ENCODE measurements at regions not wholly inside any gene's neighbourhood (a gene's known extent, or its start where the extent isn't known, plus 50 kb on each side); places are given as distances from the start of the nearest gene placed in this dataset.

DNA sequence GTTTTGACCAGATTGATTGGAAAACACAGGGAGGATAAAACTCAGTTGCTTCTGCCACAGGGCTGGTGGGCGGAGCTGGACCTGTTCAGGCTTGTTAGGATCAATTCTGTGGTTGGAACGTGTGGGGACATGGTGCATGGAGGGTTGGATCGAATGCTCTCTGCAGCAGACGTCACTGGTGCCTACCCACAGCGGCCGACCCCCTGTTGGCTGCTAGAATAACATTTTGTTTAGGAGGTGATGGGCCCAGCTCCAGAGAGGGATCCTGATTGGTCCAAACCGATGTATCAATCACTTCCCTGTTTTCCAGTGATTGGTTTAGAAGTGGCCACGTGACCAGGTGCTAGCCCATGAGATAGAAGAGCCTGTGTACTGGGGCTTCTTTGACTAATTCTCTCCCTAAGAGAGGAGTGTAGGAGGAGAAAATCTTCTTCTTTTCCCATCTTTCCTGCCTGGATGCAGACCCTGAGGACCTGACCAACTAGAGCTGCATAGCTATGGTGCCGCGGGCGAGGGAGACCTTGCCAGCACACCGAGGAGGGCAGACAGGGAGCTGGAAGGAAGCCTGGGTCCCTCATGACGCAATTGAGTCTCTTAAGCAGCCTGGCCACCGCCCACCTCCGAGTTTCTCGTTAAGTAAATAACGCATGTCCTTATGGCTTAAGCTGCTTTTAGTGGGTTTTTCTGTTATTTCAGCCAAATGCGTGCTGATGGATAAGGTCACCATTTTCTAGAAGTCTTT lies 163.5 kb downstream of the AACS start:
- no peak for DNase-seq

DNA sequence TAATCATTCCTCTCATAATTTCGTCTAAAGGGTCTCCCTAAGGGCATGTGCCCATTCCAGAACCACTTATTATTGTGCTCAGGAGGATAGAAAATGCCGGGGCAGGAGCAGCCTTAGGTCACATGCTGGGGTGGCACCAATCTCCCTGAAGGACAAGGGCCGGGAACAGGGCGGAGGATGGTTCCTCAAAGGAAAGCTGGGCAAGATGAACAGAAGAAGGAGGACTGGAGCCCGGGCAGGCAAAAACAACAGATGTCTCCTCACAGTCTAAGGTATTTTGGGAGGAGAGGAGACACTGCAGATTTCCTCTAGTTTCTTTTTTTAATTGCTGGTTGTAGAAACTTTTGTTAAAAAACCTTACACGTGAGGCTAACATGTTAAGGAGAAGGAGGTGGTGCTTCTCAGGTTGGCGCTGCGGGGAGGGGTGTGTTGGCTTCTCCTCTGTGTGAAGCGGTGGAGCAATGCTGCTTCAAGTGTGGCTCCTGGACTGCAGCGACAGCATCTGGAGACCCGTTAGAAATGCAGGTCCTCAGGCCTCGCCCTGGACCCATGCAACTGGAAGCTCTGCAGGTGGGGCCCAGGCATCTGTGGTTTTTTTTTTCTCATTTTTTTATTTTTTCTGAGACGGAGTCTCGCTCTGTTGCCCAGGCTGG lies 164.8 kb downstream of the AACS start:
- no peak for DNase-seq

DNA sequence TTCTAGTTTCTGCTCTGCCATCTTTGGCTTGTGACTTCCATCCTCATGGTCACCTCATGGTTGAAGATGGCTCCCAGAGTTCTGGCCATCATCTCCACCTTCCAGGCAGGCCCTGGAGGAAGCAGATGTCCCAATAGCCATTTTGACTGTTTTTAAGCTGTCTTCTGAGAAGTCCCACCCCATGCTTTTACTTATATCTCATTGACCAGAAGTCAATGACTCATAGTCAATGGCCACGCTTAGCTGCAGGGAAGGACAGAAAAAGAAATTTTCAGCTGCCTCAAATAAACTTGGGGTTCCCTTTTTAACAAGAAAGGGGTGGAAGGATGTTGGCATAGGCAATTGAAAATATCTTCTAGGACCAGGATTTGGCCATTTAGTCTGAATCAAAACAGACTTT lies 168.1 kb downstream of the AACS start:
- DNase-seq: no peak

DNA sequence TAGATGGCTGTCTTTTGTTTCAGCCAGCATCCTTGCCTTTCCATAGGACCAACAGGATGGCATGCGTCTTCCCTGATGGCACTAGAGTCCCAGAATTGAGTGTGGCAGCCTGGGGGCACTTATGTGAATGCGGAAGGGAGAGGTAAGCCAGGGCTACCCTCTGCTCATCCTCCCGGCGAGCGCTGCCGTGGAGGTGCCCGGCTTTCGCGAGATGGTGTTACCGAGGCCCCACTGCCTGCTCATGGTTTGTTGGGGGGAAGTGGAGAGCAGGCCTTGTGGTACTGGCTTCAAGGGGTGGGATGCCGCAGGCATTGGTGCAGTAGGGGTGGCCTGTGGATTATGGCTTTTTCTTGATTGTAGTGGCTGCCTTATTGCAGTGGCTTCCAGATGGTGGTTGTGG lies 174.3 kb downstream of the AACS start:
- DNase-seq: no peak

DNA sequence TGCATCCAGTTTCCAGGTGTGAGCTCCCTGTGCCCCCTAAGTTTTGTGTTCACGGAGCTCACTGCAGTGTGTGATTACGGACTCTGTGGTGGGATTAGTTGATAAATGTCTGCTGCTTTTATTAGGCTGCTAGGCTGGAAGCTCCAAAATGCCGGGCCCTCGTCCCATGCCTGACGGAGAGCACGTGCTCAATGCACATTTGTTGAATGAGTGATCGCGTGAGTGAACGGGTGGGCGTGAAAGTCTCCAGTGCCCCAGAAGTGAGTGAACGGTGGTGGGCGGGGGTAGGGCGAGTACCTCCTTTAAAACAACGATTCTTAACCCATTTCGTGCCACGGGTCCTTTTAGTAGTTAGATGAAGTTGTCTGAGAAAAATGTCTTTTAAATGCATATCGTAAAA lies 175.5 kb downstream of the AACS start:
- no peak for DNase-seq

DNA sequence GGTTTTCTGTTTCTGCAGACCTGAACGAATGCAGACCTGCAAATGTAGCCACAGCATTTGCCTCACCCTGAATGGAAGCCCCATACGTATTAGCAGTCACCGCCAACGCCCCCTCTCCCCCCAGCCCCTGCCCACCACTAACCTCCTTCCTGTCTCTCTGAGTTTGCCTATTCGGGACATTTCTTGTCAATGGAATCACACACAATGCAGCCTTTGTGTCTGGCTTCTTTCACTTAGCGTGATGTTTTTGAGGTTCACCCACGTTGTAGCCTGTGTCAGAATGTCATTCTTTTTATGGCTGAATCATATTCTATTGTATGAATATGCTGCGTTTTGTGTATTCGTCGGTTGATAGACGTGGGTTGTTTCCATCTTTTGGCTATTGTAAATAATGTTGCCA lies 178.6 kb downstream of the AACS start:
- no peak for DNase-seq

DNA sequence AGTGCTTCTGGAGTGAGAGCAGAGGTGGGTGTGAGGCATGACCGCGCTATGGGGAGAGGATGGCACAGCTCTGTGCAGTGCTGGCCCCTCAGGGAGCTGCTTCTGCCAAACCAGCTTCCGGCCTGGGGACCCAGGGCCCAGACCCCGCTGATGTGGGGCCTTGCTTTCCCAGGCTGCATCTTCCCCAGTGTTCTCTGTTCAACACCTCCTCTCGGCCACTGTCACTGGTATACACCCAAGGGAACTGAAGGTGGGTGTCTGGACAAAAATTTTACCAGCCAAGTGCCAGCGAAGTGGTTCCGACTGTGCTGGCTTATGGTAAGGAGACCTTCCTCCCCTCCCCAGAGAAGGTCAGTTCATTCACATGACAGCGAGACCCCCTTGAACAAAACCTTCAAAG lies 179.1 kb downstream of the AACS start:
- no peak for DNase-seq

DNA sequence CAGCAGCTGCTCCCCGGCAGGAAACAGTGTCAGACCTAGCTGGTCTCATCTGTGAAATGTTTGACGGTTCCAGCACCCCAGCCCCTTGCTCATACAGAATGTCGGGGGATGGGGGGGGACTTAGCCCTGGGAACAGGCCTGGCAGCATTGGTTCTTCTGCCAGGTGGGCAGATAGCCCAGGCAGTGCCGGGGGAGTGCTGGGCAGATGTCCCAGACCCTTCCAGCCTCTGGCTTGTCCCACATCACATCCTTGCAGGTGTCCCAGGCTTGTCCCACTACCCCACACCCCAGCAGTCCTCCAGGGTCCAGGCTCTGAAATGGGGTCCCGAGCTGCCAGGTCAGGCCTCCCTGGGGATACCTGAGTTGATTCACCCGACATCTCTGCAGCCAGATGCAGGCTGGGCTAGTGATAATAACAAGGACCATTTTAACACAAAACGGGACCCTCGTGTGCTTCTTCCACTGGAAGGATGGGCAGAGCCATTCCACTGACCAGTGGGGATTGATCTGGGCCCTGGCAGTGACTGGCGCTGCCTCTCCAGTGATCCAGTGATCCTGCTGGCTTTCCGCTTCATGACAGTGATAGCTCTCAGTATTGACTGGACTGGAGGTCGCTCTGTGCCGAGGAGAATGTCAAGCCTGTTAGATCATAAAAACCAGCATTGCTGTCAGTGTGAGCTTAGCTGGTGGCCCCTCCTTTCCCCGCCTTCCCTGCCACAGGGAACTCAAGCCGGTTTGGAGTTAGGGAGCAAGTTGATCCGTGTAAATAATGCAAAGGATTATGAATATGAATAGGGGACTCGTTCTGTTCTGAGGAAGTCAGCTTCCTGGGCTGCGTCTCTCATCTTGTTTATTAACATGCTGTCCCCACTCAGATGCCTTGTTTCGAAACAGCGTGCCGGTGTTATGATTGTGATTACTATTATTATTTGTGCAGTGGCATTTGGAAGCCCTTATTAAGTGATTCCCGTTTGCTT lies 180.6 kb downstream of the AACS start:
- DNase-seq: no peak

DNA sequence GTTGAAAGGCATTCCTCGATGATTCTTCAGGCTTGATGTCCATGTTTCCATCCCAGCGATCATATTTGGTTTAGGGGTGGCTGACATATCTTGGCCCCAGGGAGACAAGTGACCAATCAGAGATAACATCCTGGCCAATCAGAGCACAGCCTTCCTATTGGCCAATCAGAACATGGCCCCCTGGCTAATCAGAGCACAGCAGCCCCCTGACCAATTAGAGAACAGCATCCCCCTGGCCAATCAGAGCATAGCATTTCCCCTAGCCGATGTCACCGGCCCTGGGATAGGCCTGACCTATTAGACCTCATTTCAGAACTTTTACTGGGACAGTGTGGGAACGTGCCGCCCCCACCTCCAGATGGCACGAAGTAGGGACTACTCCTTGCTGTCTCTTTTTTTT lies 182.2 kb downstream of the AACS start:
- no peak for DNase-seq

DNA sequence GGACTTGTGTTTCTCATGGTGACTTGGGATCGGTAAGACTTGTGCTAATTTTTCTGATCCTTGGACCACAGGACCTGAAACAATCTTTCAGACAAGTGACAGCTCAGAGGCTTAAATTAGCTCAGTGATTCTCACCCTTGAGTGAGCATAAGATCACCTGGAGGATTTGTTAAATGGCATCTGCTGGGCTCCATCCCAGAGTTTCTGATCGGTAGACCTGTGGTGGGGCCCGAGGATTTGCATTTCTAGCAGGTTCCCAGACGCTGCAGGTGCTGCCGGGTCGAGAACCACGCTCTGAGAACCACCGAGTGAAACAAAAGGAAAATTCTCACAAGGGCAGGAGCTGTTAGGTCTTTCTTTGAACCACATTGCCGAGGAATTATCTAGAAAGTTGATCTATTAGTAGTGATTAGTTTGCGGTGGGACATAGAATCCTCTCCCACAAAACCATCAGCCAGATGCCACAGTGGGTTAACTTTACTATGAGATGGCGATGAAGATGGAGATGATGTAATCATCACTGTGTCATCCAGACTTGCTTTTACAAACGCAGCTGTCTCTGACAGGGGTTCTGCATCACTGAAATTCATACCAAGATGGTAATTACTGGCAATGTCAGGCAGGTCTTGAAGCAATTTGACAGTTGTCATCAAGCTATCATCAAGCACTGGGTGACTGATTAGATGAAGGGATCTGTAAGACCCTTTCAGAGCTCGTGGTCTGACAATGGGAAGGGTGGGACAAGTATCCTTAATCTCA lies 184.0 kb downstream of the AACS start:
- DNase-seq: no peak

DNA sequence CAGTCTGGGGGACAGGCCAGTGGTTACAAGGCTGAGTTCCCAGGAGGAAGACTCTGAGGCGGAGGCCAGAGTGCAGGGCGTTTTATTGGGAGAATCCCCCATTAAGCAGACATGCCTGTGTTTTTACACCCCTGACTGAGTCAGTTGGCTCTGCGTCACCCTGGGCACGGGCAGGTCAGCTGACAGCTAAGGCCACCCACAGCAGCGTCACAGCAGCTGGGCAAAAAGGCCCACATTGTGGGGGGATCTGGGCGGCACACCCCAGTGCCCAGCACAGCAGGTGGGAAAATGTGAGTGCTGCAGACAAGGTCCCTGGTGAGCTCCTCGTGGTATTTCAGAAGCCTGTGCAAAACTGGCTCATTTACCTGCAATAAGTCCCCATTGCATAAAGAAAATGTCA lies 184.7 kb downstream of the AACS start:
- DNase-seq: no peak

DNA sequence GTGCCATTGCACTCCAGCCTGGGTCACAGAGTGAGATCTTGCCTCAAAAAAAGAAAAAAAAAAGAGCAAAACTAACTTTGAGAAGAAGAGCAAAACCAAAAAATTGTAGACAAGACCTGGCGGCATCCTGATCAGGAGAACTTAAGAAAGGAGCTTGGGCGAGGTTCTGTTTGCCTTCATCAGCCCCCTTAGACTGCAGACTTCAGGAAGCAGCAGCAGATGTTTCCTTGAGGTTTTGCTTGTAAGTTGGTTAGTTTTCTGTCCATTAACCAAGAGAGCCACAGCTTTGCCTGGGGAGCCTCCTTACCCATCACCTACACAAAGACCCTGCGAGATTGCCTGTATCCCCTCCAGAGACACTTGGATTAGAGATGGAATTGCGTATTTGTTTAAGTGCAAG lies 189.0 kb downstream of the AACS start:
- DNase-seq: no peak

DNA sequence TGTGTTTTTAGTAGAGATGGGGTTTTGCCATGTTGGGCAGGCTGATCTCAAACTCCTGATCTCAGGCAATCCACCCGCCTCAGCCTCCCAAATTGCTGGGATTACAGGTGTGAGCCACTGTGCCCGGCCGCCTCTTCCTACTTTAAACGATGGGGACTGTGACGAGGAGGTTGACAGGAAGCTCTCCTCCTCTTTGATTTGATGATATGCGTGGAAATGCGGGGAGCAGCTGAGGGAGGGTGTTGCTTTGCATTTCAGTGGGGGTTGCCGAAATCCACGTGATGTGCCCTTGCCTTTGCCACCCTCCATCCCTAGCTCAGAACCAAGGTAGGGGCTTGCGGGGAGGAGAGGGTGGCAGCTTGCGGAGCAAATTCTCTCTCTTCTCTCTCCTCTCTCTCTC lies 189.6 kb downstream of the AACS start:
- DNase-seq: no peak

DNA sequence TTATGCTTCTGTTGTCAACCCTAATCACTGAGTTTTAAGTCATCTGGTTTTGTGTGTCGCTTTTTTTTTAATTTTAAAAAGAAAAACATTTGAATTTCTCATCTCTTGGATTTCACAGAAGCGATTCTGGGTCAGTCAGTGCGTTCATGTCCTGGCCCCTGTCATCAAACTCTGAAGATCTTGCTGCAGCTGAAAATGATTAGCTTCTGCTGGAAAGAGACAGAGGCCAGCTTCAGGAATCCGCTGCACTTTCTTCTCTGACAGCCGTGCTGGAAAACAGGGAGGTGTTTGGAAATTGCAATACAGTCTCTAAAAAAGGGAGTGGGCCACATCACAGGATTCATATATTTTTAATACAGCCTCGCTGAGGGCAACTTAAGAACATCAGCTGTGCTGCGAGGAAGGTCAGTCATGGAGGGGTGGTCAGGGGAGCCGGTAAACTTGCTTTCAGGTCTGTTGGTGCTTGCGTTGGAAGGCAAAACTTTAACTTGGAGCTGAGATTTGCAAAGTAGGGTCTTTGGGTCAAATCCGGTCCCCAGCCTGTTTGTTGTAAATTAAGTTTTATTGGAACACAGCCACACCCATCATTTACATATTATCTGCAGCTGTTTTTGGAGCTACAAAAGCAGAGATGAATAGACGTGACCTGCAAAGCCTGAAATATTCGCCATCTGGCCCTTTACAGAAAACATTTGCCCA lies 190.8 kb downstream of the AACS start:
- no peak for DNase-seq

DNA sequence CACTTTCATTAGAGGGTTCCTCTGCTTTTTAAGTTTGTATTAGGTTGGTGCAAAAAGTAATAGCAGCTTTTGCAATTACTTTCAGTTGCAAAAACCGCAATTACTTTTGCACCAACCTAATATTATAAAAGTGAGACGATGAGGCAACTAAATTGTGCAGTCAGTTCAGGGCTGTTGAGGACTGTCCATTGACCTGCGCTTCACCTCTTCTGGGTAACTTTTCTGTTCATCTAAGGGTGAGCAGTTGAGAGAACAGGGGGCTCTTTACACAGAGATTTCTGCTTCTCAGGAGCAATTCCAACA lies 191.3 kb downstream of the AACS start:
- no peak for DNase-seq

DNA sequence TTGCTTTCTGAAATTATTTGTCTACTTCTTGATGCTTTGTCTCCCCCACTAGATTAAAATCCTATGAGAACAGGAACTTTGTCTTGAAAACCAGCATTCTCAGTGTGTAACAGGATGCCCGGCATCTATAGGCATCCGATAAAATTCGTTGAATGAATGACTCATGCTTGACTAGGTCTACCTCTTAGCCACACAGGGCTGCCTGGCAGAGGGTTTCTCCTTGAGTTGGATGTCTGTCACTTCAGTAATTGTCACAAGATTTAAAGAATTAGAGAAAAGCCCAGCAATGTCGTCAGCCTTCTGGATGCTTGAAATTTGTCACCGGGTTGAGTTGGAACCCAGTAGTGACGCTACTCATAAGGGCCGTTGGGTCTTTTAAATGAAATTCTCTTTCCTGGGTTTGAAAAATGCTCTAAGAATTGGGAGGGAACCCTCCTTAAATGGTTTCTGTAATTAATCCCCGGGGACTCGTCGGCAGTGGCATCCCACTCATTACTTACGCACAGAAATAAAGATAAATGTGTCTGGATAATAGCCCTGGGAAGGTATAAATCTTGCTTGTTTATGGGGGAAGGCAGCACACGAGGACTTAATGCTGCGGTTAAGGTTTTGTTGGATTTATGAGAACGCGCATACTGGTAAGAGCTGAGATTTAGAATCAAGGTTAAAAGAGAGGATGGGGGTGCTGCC lies 194.1 kb downstream of the AACS start:
- DNase-seq: no peak

DNA sequence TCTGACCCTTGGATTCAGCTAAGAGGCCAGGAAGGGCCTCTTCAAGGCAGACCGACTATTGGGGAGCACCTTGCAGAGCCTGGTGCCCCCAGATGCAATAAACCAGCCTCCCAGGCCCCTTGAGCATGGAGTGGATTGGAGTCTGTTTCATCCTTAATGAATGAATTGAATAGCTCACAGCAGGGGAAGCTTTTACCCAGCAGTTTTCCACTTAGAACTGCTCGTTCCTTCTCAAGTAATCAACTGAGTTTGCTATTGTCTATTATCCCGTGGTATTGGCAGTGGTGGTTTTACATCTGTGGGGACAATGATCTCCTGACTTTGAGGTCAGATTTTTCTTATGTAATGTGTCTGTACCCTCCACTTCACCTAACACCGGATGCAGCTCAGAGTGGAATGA lies 197.6 kb downstream of the AACS start:
- no peak for DNase-seq

DNA sequence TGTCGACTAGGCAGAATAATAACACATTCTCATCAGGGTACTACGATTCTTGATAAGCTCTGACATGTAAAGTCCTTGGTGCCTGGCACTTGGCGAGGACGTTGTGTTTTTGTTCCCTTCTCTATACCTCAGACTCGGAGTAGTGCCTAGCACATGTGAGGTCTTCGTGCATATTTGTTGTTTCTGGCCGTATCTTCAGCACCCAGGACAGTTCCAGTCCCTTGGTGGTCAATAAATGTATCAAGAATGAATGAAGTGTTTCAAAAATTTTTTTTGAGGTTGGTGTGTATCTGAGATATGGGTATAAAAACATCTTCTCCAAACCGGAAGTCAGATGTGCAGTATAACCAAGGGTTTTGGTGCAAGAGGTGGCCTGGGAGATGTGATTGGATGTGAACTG lies 198.2 kb downstream of the AACS start:
- no peak for DNase-seq

DNA sequence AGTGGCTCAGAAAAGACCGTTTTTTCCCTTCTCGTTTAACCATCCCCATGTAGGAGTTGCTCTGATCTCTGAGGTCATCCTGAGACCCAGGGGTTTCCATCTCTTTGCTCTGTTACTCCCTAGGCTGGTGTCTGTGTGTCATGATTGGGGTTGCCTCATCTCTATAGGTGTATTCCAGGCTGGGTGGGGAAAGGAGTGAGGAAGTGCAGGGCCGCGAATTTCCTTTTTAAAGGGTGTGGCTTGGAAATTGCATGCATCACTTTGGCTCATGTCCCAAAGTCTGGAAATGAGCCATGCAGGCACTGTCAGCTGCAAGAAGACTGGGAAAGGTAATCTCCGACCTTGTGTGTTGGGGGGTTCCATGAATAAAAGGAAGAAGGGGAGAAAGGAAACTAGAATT lies 201.9 kb downstream of the AACS start:
- DNase-seq: no peak

DNA sequence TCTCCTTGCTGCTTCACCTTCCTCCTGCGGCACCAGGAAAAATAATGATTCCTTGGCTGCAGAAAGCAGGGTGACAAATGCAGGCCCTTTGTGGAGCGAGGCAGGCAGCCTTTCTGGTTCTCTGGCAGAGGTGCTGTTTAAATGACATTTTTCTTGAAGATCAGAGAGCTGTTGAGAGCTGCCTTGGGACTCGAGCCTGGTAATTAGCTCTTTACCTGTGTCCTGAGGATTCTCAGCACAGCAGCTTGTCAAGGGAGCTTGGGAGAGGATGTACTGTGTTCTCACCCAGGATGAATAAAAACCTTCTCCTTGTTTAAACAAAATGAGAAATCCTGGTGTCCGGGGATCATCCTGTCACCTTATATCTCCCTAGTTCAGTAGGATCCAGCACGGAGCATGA lies 204.0 kb downstream of the AACS start:
- DNase-seq: no peak

DNA sequence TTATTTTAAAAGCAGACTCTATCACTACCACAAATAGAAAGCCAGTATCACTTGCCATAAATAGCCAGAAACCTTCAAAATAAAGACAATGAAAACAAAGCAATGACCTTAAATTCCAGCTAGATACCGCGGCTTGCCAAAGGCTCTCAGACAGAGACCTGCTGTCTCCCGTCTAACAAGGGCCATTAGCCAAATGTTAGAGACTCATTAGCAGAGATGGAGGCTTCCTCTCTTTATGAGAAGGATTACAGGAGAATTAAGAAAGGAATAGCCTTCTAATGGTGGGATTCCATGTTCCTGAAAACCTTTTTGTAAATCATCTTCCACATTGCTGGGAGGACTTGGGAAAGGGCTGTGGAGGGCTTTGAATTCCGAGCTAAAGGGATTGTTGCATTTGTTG lies 206.7 kb downstream of the AACS start:
- no peak for DNase-seq

DNA sequence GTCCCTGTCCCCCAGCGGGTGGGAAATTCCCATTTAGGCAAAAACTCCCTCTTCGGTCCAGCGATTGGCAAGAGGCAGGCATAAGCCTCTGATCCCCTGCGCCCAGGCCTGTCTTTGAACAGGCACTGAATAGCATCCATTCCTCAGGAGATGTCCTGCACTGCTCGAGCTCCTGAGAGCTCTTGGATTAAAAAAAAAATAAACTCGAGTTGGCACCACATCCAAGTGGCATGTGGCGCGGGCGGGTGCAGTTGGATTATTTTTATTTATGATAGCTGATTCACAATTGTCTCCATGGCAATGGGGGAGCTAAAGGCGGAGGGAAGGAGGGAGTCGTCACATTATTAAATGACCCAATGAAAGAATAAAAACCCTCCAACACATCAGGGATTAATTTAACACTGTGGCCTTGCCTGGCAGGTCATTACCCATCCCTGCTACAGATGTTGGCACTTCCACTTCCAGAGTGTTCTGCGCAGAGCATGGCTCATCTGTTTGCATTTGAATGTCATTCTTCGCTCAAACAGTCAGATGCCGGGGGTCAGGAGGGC lies 207.2 kb downstream of the AACS start:
- DNase-seq: no peak

All from activated CD4-positive, alpha-beta T cell treated with anti-CD3 and anti-CD28 coated beads, Interleukin-2, amount 50 U/mL, for 4 hours (primary cell).